ENCODE measurements at regions not wholly inside any gene's neighbourhood (a gene's known extent, or its start where the extent isn't known, plus 50 kb on each side); places are given as distances from the start of the nearest gene placed in this dataset.

DNA sequence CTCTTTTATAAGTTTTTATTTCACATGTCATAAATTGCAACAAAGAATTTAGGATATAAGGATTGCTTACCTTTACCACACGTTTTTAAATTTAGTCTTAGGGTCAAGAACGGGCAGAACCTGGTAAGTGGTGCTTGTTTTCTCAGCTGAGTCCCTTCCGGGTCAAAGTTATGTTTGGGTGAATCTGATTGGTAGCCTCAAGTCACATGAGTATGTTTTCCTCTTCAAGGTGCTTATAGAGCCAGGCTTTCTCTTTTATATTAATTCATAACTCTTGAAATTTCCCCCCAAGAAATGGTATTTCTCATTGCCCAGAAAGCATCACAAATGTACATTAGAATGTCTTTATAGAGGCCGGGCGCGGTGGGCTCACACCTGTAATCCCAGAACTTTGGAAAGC, 415.7 kb upstream of the ROBO2 start:
- intact Hi-C loops (cut with DNase I; ENCODE audit: low total_unique reads) (no loop called here), in situ Hi-C loops (cut with MboI; ENCODE audit: low pct_ligation_motif_present in 1 of 4, low pct_unique_long_range_greater_than_20kb in 1 of 4, low sequenced_read_pairs in 3 of 4) (no loop called here)
- 71 to 74% methylated on average over 3 to 6 of the region's 6 CpGs for WGBS, 2 donors (ENCODE audit: low coverage in 1 of 2)
- no peak for TF ChIP-seq POLR2A (IDR thresholded peaks at IDR 0.05)
- TF ChIP-seq, protein P1, sequence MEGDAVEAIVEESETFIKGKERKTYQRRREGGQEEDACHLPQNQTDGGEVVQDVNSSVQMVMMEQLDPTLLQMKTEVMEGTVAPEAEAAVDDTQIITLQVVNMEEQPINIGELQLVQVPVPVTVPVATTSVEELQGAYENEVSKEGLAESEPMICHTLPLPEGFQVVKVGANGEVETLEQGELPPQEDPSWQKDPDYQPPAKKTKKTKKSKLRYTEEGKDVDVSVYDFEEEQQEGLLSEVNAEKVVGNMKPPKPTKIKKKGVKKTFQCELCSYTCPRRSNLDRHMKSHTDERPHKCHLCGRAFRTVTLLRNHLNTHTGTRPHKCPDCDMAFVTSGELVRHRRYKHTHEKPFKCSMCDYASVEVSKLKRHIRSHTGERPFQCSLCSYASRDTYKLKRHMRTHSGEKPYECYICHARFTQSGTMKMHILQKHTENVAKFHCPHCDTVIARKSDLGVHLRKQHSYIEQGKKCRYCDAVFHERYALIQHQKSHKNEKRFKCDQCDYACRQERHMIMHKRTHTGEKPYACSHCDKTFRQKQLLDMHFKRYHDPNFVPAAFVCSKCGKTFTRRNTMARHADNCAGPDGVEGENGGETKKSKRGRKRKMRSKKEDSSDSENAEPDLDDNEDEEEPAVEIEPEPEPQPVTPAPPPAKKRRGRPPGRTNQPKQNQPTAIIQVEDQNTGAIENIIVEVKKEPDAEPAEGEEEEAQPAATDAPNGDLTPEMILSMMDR (IDR thresholded peaks at IDR 0.05): no peak
- Histone ChIP-seq H3K27ac (no peak overlapping the region), H3K4me1 (no peaks in the 10 kb centered on the region), H3K4me3 (no peak overlapping the region), H3K27me3 (no peaks in the 10 kb centered on the region), H3K9me3 (no peaks in the 10 kb centered on the region), H3K36me3 (no peaks in the 10 kb centered on the region)
- no peak for DNase-seq

DNA sequence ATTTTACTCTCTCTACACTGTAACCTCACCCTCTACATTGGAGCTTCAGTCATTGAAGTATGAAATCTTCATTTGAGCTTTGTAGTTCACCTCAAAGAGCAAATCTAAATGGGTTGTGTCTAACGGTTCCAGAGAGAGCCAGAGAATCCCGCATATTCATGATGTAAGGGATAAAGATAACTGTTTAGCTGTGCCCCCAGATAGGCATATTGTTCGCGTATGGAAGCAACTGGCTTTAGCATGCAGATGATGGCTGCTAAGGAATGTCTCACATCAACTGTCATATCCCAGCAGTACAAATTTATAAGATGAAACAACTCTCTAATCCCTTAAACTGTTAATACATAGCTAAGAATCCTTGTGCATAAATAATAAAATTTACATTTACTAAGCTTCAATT, 412.7 kb upstream of the ROBO2 start:
- H3K36me3 ChIP-seq: no peaks in the 10 kb centered on the region
- no peak for DNase-seq
- TF ChIP-seq, protein P1 (IDR thresholded peaks at IDR 0.05): no peak
- no peak for TF ChIP-seq EP300 (IDR thresholded peaks at IDR 0.05; ENCODE audit: low read depth)
- TF ChIP-seq POLR2A (IDR thresholded peaks at IDR 0.05): no peak
- no peak for TF ChIP-seq POLR2AphosphoS5 (IDR thresholded peaks at IDR 0.05)
- no peaks in the 10 kb centered on the region for H3K9me3 ChIP-seq
- H3K4me1 ChIP-seq: no peaks in the 10 kb centered on the region
- H3K27me3 ChIP-seq: no peaks in the 10 kb centered on the region
- in situ Hi-C loops (cut with MboI; ENCODE audit: low pct_ligation_motif_present in 1 of 4, low pct_unique_long_range_greater_than_20kb in 1 of 4, low sequenced_read_pairs in 3 of 4) (no loop called here), intact Hi-C loops (cut with DNase I; ENCODE audit: low total_unique reads) (no loop called here)
- WGBS, 2 donors (ENCODE audit: low coverage in 1 of 2): 67 to 69% methylated on average over 4 of the region's 4 CpGs
- H3K27ac ChIP-seq: no peak overlapping the region
- no peak overlapping the region for H3K4me3 ChIP-seq

DNA sequence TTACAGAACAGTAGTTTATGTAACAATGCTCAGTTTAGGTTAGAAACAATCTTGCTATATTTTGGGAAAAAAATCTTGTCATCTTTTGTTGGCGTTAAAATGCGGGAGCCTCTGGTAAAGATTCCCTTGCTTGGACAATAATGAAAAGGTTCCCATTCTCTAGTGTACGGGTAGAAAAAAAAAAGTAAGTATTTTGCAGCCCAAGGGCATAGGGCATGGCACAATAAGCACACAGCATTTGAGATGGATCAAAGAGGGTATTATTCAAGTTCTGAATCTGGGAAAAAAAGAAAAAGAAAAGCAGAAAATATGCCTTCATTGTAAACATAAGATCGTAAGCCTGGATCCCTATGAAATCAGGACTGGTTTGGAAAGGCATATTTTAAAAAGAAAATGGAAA, 408.6 kb upstream of the ROBO2 start:
- no peak for TF ChIP-seq POLR2A (IDR thresholded peaks at IDR 0.05)
- TF ChIP-seq, protein P1 (IDR thresholded peaks at IDR 0.05): no peak
- no peak for TF ChIP-seq POLR2AphosphoS5 (IDR thresholded peaks at IDR 0.05)
- TF ChIP-seq EP300 (IDR thresholded peaks at IDR 0.05; ENCODE audit: low read depth): no peak
- intact Hi-C loops (cut with DNase I; ENCODE audit: low total_unique reads): no loop called here
- DNase-seq: no peak
- Histone ChIP-seq H3K36me3 (no peaks in the 10 kb centered on the region), H3K9me3 (no peaks in the 10 kb centered on the region), H3K4me1 (no peaks in the 10 kb centered on the region), H3K27me3 (no peaks in the 10 kb centered on the region), H3K27ac (no peak overlapping the region), H3K4me3 (no peak overlapping the region)
- WGBS, 2 donors (ENCODE audit: low coverage in 1 of 2): 82 to 95% methylated on average over 4 of the region's 4 CpGs
- in situ Hi-C loops (cut with MboI; ENCODE audit: low pct_ligation_motif_present in 1 of 4, low pct_unique_long_range_greater_than_20kb in 1 of 4, low sequenced_read_pairs in 3 of 4): no loop called here

DNA sequence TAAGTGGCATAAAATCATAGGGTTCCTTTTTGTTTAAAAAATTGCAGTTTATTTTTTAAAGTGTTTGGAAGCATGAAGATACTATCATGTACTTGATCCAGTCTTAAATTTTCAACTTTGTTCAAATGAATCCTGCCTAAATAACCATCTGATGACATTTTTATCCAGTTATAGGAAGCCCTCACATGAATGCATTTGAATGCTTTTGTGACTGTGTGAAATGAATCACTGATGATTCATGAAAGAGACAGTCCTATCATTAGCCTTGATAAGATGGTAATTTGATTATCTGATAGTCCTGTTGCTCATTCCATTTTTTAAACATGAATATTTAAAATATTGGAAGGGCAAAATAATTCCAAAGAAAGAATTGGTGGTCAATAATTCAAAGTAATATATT, 401.9 kb upstream of the ROBO2 start:
- Histone ChIP-seq H3K9me3 (no peaks in the 10 kb centered on the region), H3K36me3 (no peaks in the 10 kb centered on the region), H3K27me3 (no peaks in the 10 kb centered on the region), H3K27ac (no peak overlapping the region), H3K4me1 (no peaks in the 10 kb centered on the region), H3K4me3 (no peak overlapping the region)
- no peak for TF ChIP-seq EP300 (IDR thresholded peaks at IDR 0.05; ENCODE audit: low read depth)
- TF ChIP-seq, protein P1 (IDR thresholded peaks at IDR 0.05): no peak
- no peak for TF ChIP-seq POLR2AphosphoS5 (IDR thresholded peaks at IDR 0.05)
- no peak for TF ChIP-seq POLR2A (IDR thresholded peaks at IDR 0.05)
- in situ Hi-C loops (cut with MboI; ENCODE audit: low pct_ligation_motif_present in 1 of 4, low pct_unique_long_range_greater_than_20kb in 1 of 4, low sequenced_read_pairs in 3 of 4): no loop called here
- DNase-seq: no peak
- intact Hi-C loops (cut with DNase I; ENCODE audit: low total_unique reads): no loop called here

All from transverse colon (tissue), 4 donors.